ENCODE measurements at regions not wholly inside any gene's neighbourhood (a gene's known extent, or its start where the extent isn't known, plus 50 kb on each side); places are given as distances from the start of the nearest gene placed in this dataset.
"Not testable (repeated sequence)": the region's sequence is repeated elsewhere in the genome, so short reads cannot be mapped to it uniquely, and the experiment has no call there.

- Histone ChIP-seq H3K27ac (no peak overlapping the region), H3K9me3 (no peaks in the 10 kb centered on the region), H3K4me3 (no peak overlapping the region), H3K4me1 (no peaks in the 10 kb centered on the region), H3K27me3 (no peaks in the 10 kb centered on the region), H3K36me3 (no peaks in the 10 kb centered on the region)
- no peak for TF ChIP-seq CTCF (IDR thresholded peaks at IDR 0.05)
- no peak for DNase-seq (ENCODE audit: low spot score)
These were observed 605.3 kb upstream of the SPRY2 start for GRCh38 chr13:80946008-80946802.

GRCh38 chr13:80945328-80945727 is 604.4 kb upstream of the SPRY2 start:
- Histone ChIP-seq H3K4me3 (no peak overlapping the region), H3K27ac (no peak overlapping the region), H3K36me3 (no peaks in the 10 kb centered on the region), H3K9me3 (no peaks in the 10 kb centered on the region), H3K4me1 (no peaks in the 10 kb centered on the region), H3K27me3 (no peaks in the 10 kb centered on the region)
- no peak for DNase-seq (ENCODE audit: low spot score)
- TF ChIP-seq CTCF (IDR thresholded peaks at IDR 0.05): no peak

- no peak overlapping the region for H3K27ac ChIP-seq
- DNase-seq (ENCODE audit: low spot score): no peak
- no peaks in the 10 kb centered on the region for H3K4me1 ChIP-seq
- no peaks in the 10 kb centered on the region for H3K27me3 ChIP-seq
- TF ChIP-seq CTCF (IDR thresholded peaks at IDR 0.05): no peak
- H3K4me3 ChIP-seq: no peak overlapping the region
- no peaks in the 10 kb centered on the region for H3K9me3 ChIP-seq
- H3K36me3 ChIP-seq: no peaks in the 10 kb centered on the region
These were observed 598.7 kb upstream of the SPRY2 start for GRCh38 chr13:80939581-80939980.

GRCh38 chr13:80931766-80932165 is 590.8 kb upstream of the SPRY2 start:
- Histone ChIP-seq H3K9me3 (no peaks in the 10 kb centered on the region), H3K4me3 (no peak overlapping the region), H3K36me3 (no peaks in the 10 kb centered on the region), H3K4me1 (no peaks in the 10 kb centered on the region), H3K27me3 (no peaks in the 10 kb centered on the region), H3K27ac (peak overlapping the region in 1 of 2 donors; percentile 36)
- DNase-seq (ENCODE audit: low spot score): no peak
- no peak for TF ChIP-seq CTCF (IDR thresholded peaks at IDR 0.05)

GRCh38 chr13:80931118-80931517 is 590.2 kb upstream of the SPRY2 start:
- Histone ChIP-seq H3K4me1 (no peaks in the 10 kb centered on the region), H3K27me3 (no peaks in the 10 kb centered on the region), H3K27ac (peak overlapping the region in 1 of 2 donors; percentile 36), H3K4me3 (no peak overlapping the region), H3K9me3 (no peaks in the 10 kb centered on the region), H3K36me3 (no peaks in the 10 kb centered on the region)
- no peak for DNase-seq (ENCODE audit: low spot score)
- no peak for TF ChIP-seq CTCF (IDR thresholded peaks at IDR 0.05)

GRCh38 chr13:80928241-80928640 is 587.3 kb upstream of the SPRY2 start:
- no peaks in the 10 kb centered on the region for H3K27me3 ChIP-seq
- no peak for DNase-seq (ENCODE audit: low spot score)
- H3K4me1 ChIP-seq: peaks cover 0 to 8% of the 10 kb centered on the region in 2 donors
- no peak overlapping the region for H3K27ac ChIP-seq
- H3K4me3 ChIP-seq: no peak overlapping the region
- H3K36me3 ChIP-seq: no peaks in the 10 kb centered on the region
- TF ChIP-seq CTCF (IDR thresholded peaks at IDR 0.05): no peak
- no peaks in the 10 kb centered on the region for H3K9me3 ChIP-seq

- not testable (repeated sequence) for DNase-seq (ENCODE audit: low spot score); H3K27me3 ChIP-seq; H3K27ac ChIP-seq; H3K4me3 ChIP-seq; H3K36me3 ChIP-seq; H3K4me1 ChIP-seq; H3K9me3 ChIP-seq
These were observed 585.1 kb upstream of the SPRY2 start for GRCh38 chr13:80926024-80926423.
